GM12878 (cell line): ENCODE measurements at regions not wholly inside any gene's neighbourhood (a gene's known extent, or its start where the extent isn't known, plus 50 kb on each side); places are given as distances from the start of the nearest gene placed in this dataset.

ENCODE experiments used
- ATAC-seq: fragments of 200-7000 bp; cut with Tn5 transposase; 3 replicates; pipeline ENCODE4 v1.9.1; 2020; ENCODE audit warnings: mild to moderate bottlenecking, moderate library complexity
- BruUV-seq: library from RNA; stranded (reverse); fragments of 400-500 nt; replicated peaks from 2 replicates; lab custom pipeline; 2021; lab: Mats Ljungman, UMichigan
- CTCF ChIA-PET: fragments of 300-600 bp; sonication (Branson Sonifier 250); formaldehyde crosslinking; extraction: SDS; loops from one replicate; lab custom pipeline; 2021; ENCODE audit warnings: inconsistent platforms; lab: Yijun Ruan, JAX
- POLR2A ChIA-PET: fragments of 350-600 bp; formaldehyde crosslinking; extraction: SDS; loops from one replicate; lab custom pipeline; 2021; ENCODE audit warnings: inconsistent platforms; lab: Charles Lee
- RAD21 ChIA-PET: fragments of 300-600 bp; sonication (Branson Sonifier 250); formaldehyde crosslinking; loops from one replicate; lab custom pipeline; 2023; ENCODE audit warnings: antibody characterized with exemption; ENCODE audit not compliant: unreplicated experiment; lab: Charles Lee
- SMC1A ChIA-PET: fragments of 300-600 bp; sonication (Branson Sonifier 250); formaldehyde crosslinking; loops from one replicate; lab custom pipeline; 2023; ENCODE audit not compliant: unreplicated experiment, uncharacterized antibody; lab: Charles Lee
- DNase-seq: peaks from one replicate; pipeline ENCODE4 v3.0.0-alpha.2; 2011; ENCODE audit warnings: low read depth, low spot score
- FAIRE-seq: peaks from 3 replicates; lab custom pipeline; 2011; peaks lifted over from hg19 to GRCh38; lab: Jason Lieb, UNC
- H2AFZ ChIP-seq: 2 replicates; pipeline ENCODE4 v1.6.0; 2011; ENCODE audit warnings: low read depth, low read length, control low read depth; ENCODE audit not compliant: control insufficient read depth
- H3K27ac ChIP-seq: 2 replicates; pipeline ENCODE4 v1.5.1; 2011; ENCODE audit warnings: control low read depth; ENCODE audit not compliant: control insufficient read depth, insufficient read depth
- H3K27me3 ChIP-seq, 2 experiments: replicated peaks in 1 of 2; 2 replicates each; pipeline versions ENCODE4 v1.6.0 to v1.6.1; 2011; ENCODE audit warnings: low read length in 1 of 2; ENCODE audit not compliant: control insufficient read depth in 2 of 2, insufficient read depth in 2 of 2
- H3K36me3 ChIP-seq, 2 experiments: 2 replicates each; pipeline ENCODE4 v1.5.1; 2011; ENCODE audit warnings: low read length in 1 of 2; ENCODE audit not compliant: control insufficient read depth in 2 of 2, insufficient read depth in 2 of 2
- H3K4me1 ChIP-seq: 2 replicates; pipeline ENCODE4 v1.6.1; 2011; ENCODE audit warnings: mild to moderate bottlenecking, low read length, moderate library complexity, mixed read lengths; ENCODE audit not compliant: control insufficient read depth, insufficient read depth
- H3K4me2 ChIP-seq: 2 replicates; pipeline ENCODE4 v1.6.0; 2011; ENCODE audit warnings: control low read depth; ENCODE audit not compliant: control insufficient read depth, insufficient read depth
- H3K4me3 ChIP-seq: fragments of 200-600 bp; sonication (generic); 2 replicates; pipeline ENCODE4 v1.5.1; 2016
- H3K79me2 ChIP-seq: 2 replicates; pipeline ENCODE4 v1.6.0; 2011; ENCODE audit warnings: low read length; ENCODE audit not compliant: control insufficient read depth, insufficient read depth
- H3K9ac ChIP-seq: 2 replicates; pipeline ENCODE4 v1.8.0; 2011; ENCODE audit warnings: low read length, control low read depth, mixed read lengths; ENCODE audit not compliant: control insufficient read depth, insufficient read depth
- H3K9me3 ChIP-seq: replicated peaks from 3 replicates; pipeline ENCODE4 v1.5.1; 2011; ENCODE audit warnings: mild to moderate bottlenecking, low read length; ENCODE audit not compliant: control insufficient read depth, insufficient read depth
- H4K20me1 ChIP-seq: 2 replicates; pipeline ENCODE4 v1.6.0; 2011; ENCODE audit not compliant: control insufficient read depth, insufficient read depth
- EP300 ChIP-seq, 2 experiments: fragments of 150-350 bp in 1 of 2; IDR thresholded peaks; 2 replicates each; pipeline ENCODE4 v1.6.1; 2011 to 2012; ENCODE audit warnings: low read depth in 2 of 2, low read length in 2 of 2, borderline replicate concordance in 1 of 2, improper control_type of control experiment in 1 of 2, inconsistent platforms in 1 of 2; ENCODE audit not compliant: control insufficient read depth in 1 of 2
- EZH2 ChIP-seq: IDR thresholded peaks from 2 replicates; pipeline ENCODE4 v1.6.1; 2012; ENCODE audit warnings: low read depth, mild to moderate bottlenecking, control low read depth, inconsistent platforms, low read length, borderline replicate concordance; ENCODE audit not compliant: control insufficient read depth
- IKZF1 ChIP-seq: fragments of 450-650 bp; conservative IDR thresholded peaks from 2 replicates; pipeline ENCODE4 v1.6.1; 2017; ENCODE audit warnings: antibody characterized with exemption, mild to moderate bottlenecking
- JUNB ChIP-seq: IDR thresholded peaks from 2 replicates; pipeline ENCODE4 v1.6.1; 2016; ENCODE audit warnings: antibody characterized with exemption, mild to moderate bottlenecking
- LARP7 ChIP-seq: fragments of 450-650 bp; IDR thresholded peaks from 2 replicates; pipeline ENCODE4 v1.6.1; 2017; ENCODE audit warnings: mild to moderate bottlenecking
- MTA3 ChIP-seq: IDR thresholded peaks from 2 replicates; pipeline ENCODE4 v1.6.1; 2012; ENCODE audit warnings: low read length, inconsistent platforms, borderline replicate concordance
- POLR2A ChIP-seq: IDR thresholded peaks from 2 replicates; pipeline ENCODE4 v1.6.1; 2011; ENCODE audit warnings: low read depth, mild to moderate bottlenecking, low read length
- POLR2AphosphoS5 ChIP-seq: IDR thresholded peaks from 2 replicates; pipeline ENCODE4 v1.6.1; 2011; ENCODE audit warnings: mild to moderate bottlenecking, low read length, inconsistent platforms
- RAD21 ChIP-seq: IDR thresholded peaks from 2 replicates; pipeline ENCODE4 v1.6.1; 2011; ENCODE audit warnings: mild to moderate bottlenecking, low read depth, low read length, moderate library complexity; ENCODE audit not compliant: insufficient read depth
- TCF7 ChIP-seq: IDR thresholded peaks from 2 replicates; pipeline ENCODE4 v1.6.1; 2014; ENCODE audit warnings: antibody characterized with exemption, borderline replicate concordance
- ZZZ3 ChIP-seq: IDR thresholded peaks from 2 replicates; pipeline ENCODE4 v1.6.1; 2011; ENCODE audit warnings: low read depth; ENCODE audit not compliant: control insufficient read depth, insufficient read length
- WGBS: methylation state at CpG from one replicate; pipeline ENCODE4 v1.1.6; 2016; ENCODE audit warnings: low lambda C conversion rate; ENCODE audit not compliant: insufficient replicate concordance, insufficient coverage; ENCODE audit errors: missing lambda C conversion rate; 5-methylcytosine and 5-hydroxymethylcytosine counted together
- in situ Hi-C: fragments of 300-500 bp; cut with MboI; formaldehyde crosslinking; loops from 9 replicates; pipeline ENCODE4 v1.14.3; 2018; ENCODE audit warnings: mixed read lengths
- intact Hi-C: fragments of 100-400 bp; cut with micrococcal nuclease; formaldehyde crosslinking; loops from one replicate; pipeline ENCODE4 v1.14.2; 2022; ENCODE audit not compliant: unreplicated experiment
- TF ChIP-seq, protein P1 (sequence below): fragments of 450-650 bp; IDR thresholded peaks from 2 replicates; pipeline ENCODE4 v1.6.1; 2014; ENCODE audit warnings: mild to moderate bottlenecking

DNA sequence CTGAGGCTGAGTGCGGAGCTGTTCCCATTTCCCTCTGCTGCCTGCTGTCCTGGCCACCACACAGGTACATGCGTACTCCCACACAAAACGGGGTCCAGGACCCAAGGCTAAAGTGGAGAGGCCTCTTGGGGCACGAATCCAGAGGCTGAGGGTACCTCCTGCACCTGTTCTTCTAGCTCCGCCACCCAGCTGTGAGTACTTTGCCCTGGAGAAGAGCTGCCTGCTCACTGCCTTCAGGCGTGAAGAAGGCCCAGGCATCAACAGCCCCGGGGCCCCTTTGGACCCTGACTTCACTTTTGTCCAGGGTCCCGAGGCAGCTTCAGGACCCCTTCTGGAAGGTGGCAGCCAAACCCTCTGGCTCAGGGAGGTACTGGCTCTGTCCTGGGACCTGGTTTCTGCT is 88.6 kb downstream of the HIF1AN start:
- H3K4me1 ChIP-seq: no peaks in the 10 kb centered on the region
- TF ChIP-seq, protein P1, sequence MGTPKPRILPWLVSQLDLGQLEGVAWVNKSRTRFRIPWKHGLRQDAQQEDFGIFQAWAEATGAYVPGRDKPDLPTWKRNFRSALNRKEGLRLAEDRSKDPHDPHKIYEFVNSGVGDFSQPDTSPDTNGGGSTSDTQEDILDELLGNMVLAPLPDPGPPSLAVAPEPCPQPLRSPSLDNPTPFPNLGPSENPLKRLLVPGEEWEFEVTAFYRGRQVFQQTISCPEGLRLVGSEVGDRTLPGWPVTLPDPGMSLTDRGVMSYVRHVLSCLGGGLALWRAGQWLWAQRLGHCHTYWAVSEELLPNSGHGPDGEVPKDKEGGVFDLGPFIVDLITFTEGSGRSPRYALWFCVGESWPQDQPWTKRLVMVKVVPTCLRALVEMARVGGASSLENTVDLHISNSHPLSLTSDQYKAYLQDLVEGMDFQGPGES: no peak
- TF ChIP-seq MTA3: no peak
- no peak for TF ChIP-seq POLR2AphosphoS5
- no peak for TF ChIP-seq ZZZ3
- TF ChIP-seq POLR2A: no peak
- no peak for TF ChIP-seq IKZF1
- no peak for TF ChIP-seq EP300 (IDR thresholded peaks at IDR 0.05; ENCODE audit: borderline replicate concordance in 1 of 2, control insufficient read depth in 1 of 2, low read depth in 2 of 2, low read length in 2 of 2)
- TF ChIP-seq EZH2: no peak
- no peak for TF ChIP-seq LARP7
- no peak for TF ChIP-seq RAD21
- TF ChIP-seq JUNB: no peak
- TF ChIP-seq TCF7: no peak
- TF ChIP-seq, all 136 proteins: peak for 0
- no peak overlapping the region for H2AFZ ChIP-seq
- no peak overlapping the region for H3K4me2 ChIP-seq
- FAIRE-seq (no peak), DNase-seq (no peak), ATAC-seq (no peak)
- intact Hi-C loops (no loop called here), in situ Hi-C loops (no loop called here)
- ChIA-PET RAD21 (no interaction called here), CTCF (no interaction called here), SMC1A (no interaction called here), POLR2A (no interaction called here)
- H3K9ac ChIP-seq: no peak overlapping the region
- H3K9me3 ChIP-seq: no peaks in the 10 kb centered on the region
- no peaks in the 10 kb centered on the region for H3K79me2 ChIP-seq
- no peak overlapping the region for H3K27ac ChIP-seq
- H3K27me3 ChIP-seq: peaks cover 0 to 7% of the 10 kb centered on the region in 2 experiments; a peak in 2 of 4 replicates
- 9% methylated on average over 8 of the region's 8 CpGs for WGBS
- no peaks in the 10 kb centered on the region for H4K20me1 ChIP-seq
- H3K4me3 ChIP-seq: no peak overlapping the region
- no TSS peak for BruUV-seq
- no peaks in the 10 kb centered on the region for H3K36me3 ChIP-seq
